Astrocyte (in vitro differentiated cells and primary cell): ENCODE measurements at regions not wholly inside any gene's neighbourhood (a gene's known extent, or its start where the extent isn't known, plus 50 kb on each side); places are given as distances from the start of the nearest gene placed in this dataset.

Experiments used
- DNase-seq: peaks from one replicate; pipeline ENCODE4 v3.0.0-alpha.2; 2010; ENCODE audit warnings: low read depth
- FAIRE-seq: peaks from 2 replicates; lab custom pipeline; 2011; peaks lifted over from hg19 to GRCh38; lab: Jason Lieb, UNC
- H2AFZ ChIP-seq: 2 replicates; pipeline ENCODE4 v1.6.0; 2012; ENCODE audit warnings: low read depth, low read length, inconsistent platforms
- H3K27ac ChIP-seq: 2 replicates; pipeline ENCODE4 v1.5.1; 2011; ENCODE audit warnings: low read depth, low read length, inconsistent platforms
- H3K27me3 ChIP-seq: 2 replicates; pipeline ENCODE4 v1.6.0; 2011; ENCODE audit warnings: low read length, inconsistent platforms; ENCODE audit not compliant: insufficient read depth
- H3K36me3 ChIP-seq: 2 replicates; pipeline ENCODE4 v1.5.1; 2011; ENCODE audit warnings: low read length, inconsistent platforms; ENCODE audit not compliant: insufficient read depth
- H3K4me1 ChIP-seq: 2 replicates; pipeline ENCODE4 v1.5.1; 2011; ENCODE audit warnings: low read length, inconsistent platforms; ENCODE audit not compliant: insufficient read depth
- H3K4me2 ChIP-seq: 2 replicates; pipeline ENCODE4 v1.6.0; 2012; ENCODE audit warnings: low read length, inconsistent platforms
- H3K4me3 ChIP-seq: 2 replicates; pipeline ENCODE4 v1.5.1; 2011; ENCODE audit warnings: low read depth, mild to moderate bottlenecking, low read length, inconsistent platforms; ENCODE audit not compliant: insufficient read depth
- H3K79me2 ChIP-seq: 2 replicates; pipeline ENCODE4 v1.6.0; 2012; ENCODE audit warnings: mild to moderate bottlenecking, low read length, inconsistent platforms; ENCODE audit not compliant: insufficient read depth
- H3K9ac ChIP-seq: 2 replicates; pipeline ENCODE4 v1.6.0; 2012; ENCODE audit warnings: mild to moderate bottlenecking, low read length, inconsistent platforms
- H3K9me3 ChIP-seq: 2 replicates; pipeline ENCODE4 v1.5.1; 2012; ENCODE audit warnings: low read depth, mild to moderate bottlenecking, low read length, inconsistent platforms; ENCODE audit not compliant: insufficient read depth
- H4K20me1 ChIP-seq: 2 replicates; pipeline ENCODE4 v1.6.0; 2012; ENCODE audit warnings: low read length, inconsistent platforms; ENCODE audit not compliant: insufficient read depth
- H3K27ac Mint-ChIP-seq: one replicate; pipeline ENCODE4 v1.8.0; 2021; ENCODE audit warnings: mild to moderate bottlenecking, mixed read lengths; ENCODE audit not compliant: unreplicated experiment
- H3K27me3 Mint-ChIP-seq: one replicate; pipeline ENCODE4 v1.8.0; 2021; ENCODE audit warnings: low read depth, mixed read lengths; ENCODE audit not compliant: unreplicated experiment
- H3K36me3 Mint-ChIP-seq: one replicate; pipeline ENCODE4 v1.8.0; 2021; ENCODE audit warnings: low read depth, mixed read lengths; ENCODE audit not compliant: unreplicated experiment
- H3K4me1 Mint-ChIP-seq: one replicate; pipeline ENCODE4 v1.8.0; 2021; ENCODE audit warnings: low read depth, mixed read lengths; ENCODE audit not compliant: unreplicated experiment
- H3K4me3 Mint-ChIP-seq: one replicate; pipeline ENCODE4 v1.8.0; 2021; ENCODE audit warnings: mild to moderate bottlenecking, moderate library complexity, mixed read lengths; ENCODE audit not compliant: unreplicated experiment
- H3K9me3 Mint-ChIP-seq: one replicate; pipeline ENCODE4 v1.8.0; 2021; ENCODE audit warnings: mild to moderate bottlenecking, mixed read lengths; ENCODE audit not compliant: unreplicated experiment
- EZH2 ChIP-seq: IDR thresholded peaks from 2 replicates; pipeline ENCODE4 v1.6.1; 2012; ENCODE audit warnings: mild to moderate bottlenecking, low read length, inconsistent platforms; ENCODE audit not compliant: insufficient read depth
- TF ChIP-seq, protein P1 (sequence below): IDR thresholded peaks from 2 replicates; pipeline ENCODE4 v1.5.1; 2011; ENCODE audit warnings: low read depth, mild to moderate bottlenecking, inconsistent platforms, low read length, moderate library complexity; ENCODE audit not compliant: insufficient read depth

GRCh38 chr2:162926501-162926900, 87.9 kb upstream of the KCNH7 start:
- H3K9me3 Mint-ChIP-seq: no peaks in the 10 kb centered on the region
- Histone ChIP-seq H4K20me1 (no peaks in the 10 kb centered on the region), H3K36me3 (no peaks in the 10 kb centered on the region), H3K27me3 (no peaks in the 10 kb centered on the region), H3K79me2 (no peaks in the 10 kb centered on the region), H3K4me2 (peak overlapping the region; percentile 70), H3K9me3 (no peaks in the 10 kb centered on the region), H3K27ac (peak overlapping the region; percentile 92), H3K4me3 (no peak overlapping the region), H3K9ac (peak overlapping the region; percentile 57), H2AFZ (peak overlapping the region; percentile 39), H3K4me1 (peaks cover 15% of the 10 kb centered on the region)
- TF ChIP-seq EZH2: no peak
- TF ChIP-seq, protein P1, sequence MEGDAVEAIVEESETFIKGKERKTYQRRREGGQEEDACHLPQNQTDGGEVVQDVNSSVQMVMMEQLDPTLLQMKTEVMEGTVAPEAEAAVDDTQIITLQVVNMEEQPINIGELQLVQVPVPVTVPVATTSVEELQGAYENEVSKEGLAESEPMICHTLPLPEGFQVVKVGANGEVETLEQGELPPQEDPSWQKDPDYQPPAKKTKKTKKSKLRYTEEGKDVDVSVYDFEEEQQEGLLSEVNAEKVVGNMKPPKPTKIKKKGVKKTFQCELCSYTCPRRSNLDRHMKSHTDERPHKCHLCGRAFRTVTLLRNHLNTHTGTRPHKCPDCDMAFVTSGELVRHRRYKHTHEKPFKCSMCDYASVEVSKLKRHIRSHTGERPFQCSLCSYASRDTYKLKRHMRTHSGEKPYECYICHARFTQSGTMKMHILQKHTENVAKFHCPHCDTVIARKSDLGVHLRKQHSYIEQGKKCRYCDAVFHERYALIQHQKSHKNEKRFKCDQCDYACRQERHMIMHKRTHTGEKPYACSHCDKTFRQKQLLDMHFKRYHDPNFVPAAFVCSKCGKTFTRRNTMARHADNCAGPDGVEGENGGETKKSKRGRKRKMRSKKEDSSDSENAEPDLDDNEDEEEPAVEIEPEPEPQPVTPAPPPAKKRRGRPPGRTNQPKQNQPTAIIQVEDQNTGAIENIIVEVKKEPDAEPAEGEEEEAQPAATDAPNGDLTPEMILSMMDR: no peak
- H3K27me3 Mint-ChIP-seq: no peaks in the 10 kb centered on the region
- H3K4me3 Mint-ChIP-seq: peak overlapping the region; percentile 64
- peak; percentile 34 for FAIRE-seq
- H3K27ac Mint-ChIP-seq: peak overlapping the region; percentile 100
- peaks cover 61% of the 10 kb centered on the region for H3K4me1 Mint-ChIP-seq
- DNase-seq: peak; percentile 93
- H3K36me3 Mint-ChIP-seq: no peaks in the 10 kb centered on the region

- no peaks in the 10 kb centered on the region for H4K20me1 ChIP-seq
- H3K4me2 ChIP-seq: peak overlapping the region; percentile 13
- no peak overlapping the region for H2AFZ ChIP-seq
- H3K9me3 Mint-ChIP-seq: no peaks in the 10 kb centered on the region
- H3K27me3 Mint-ChIP-seq: no peaks in the 10 kb centered on the region
- no peak overlapping the region for H3K9ac ChIP-seq
- TF ChIP-seq, protein P1: no peak
- no peak for TF ChIP-seq EZH2
- no peaks in the 10 kb centered on the region for H3K36me3 Mint-ChIP-seq
- H3K4me1 ChIP-seq: peaks cover 15% of the 10 kb centered on the region
- peaks cover 63% of the 10 kb centered on the region for H3K4me1 Mint-ChIP-seq
- H3K27ac Mint-ChIP-seq: peak overlapping the region; percentile 100
- DNase-seq: no peak
- H3K4me3 Mint-ChIP-seq: no peak overlapping the region
- no peak for FAIRE-seq
- no peaks in the 10 kb centered on the region for H3K36me3 ChIP-seq
- H3K4me3 ChIP-seq: no peak overlapping the region
- H3K9me3 ChIP-seq: no peaks in the 10 kb centered on the region
- no peaks in the 10 kb centered on the region for H3K79me2 ChIP-seq
- no peaks in the 10 kb centered on the region for H3K27me3 ChIP-seq
- peak overlapping the region; percentile 92 for H3K27ac ChIP-seq
These were observed 87.0 kb upstream of the KCNH7 start for GRCh38 chr2:162925595-162925994.

DNA sequence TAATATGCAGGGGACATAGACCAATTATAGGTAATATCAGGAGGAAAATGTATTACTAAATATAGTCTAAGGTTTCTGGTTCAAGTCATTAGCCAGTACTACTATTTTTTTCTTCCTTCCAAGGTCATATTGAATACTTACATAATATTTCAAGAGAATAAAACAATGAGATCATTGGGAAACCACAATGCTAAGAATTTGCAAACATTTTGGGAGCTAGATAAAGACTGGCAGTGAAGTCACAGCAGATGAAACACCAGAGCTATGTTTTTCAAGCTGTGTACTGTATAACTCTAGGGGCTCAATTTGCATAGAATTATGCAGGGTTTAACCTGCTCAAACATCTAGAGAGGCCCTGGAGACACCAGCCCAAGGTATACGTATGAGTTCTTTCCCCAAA, 80.5 kb upstream of the KCNH7 start:
- H3K36me3 ChIP-seq: no peaks in the 10 kb centered on the region
- Mint-ChIP-seq H3K27me3 (no peaks in the 10 kb centered on the region), H3K27ac (no peak overlapping the region), H3K9me3 (peaks cover 4% of the 10 kb centered on the region), H3K4me3 (no peak overlapping the region), H3K4me1 (peaks cover 19% of the 10 kb centered on the region), H3K36me3 (no peaks in the 10 kb centered on the region)
- no peak overlapping the region for H2AFZ ChIP-seq
- H3K4me3 ChIP-seq: no peak overlapping the region
- no peaks in the 10 kb centered on the region for H3K27me3 ChIP-seq
- no peaks in the 10 kb centered on the region for H3K9me3 ChIP-seq
- H3K27ac ChIP-seq: no peak overlapping the region
- DNase-seq: peak; percentile 66
- H4K20me1 ChIP-seq: no peaks in the 10 kb centered on the region
- no peak overlapping the region for H3K4me2 ChIP-seq
- no peak for TF ChIP-seq EZH2
- TF ChIP-seq, protein P1: no peak
- FAIRE-seq: no peak
- no peak overlapping the region for H3K9ac ChIP-seq
- H3K79me2 ChIP-seq: no peaks in the 10 kb centered on the region
- no peaks in the 10 kb centered on the region for H3K4me1 ChIP-seq
